NCI-H2196 (cell line): ENCODE measurements at regions not wholly inside any gene's neighbourhood (a gene's known extent, or its start where the extent isn't known, plus 50 kb on each side); places are given as distances from the start of the nearest gene placed in this dataset.
"Not testable (repeated sequence)": the region's sequence is repeated elsewhere in the genome, so short reads cannot be mapped to it uniquely, and the experiment has no call there.

Experiments
- DNase-seq: peaks from one replicate; lab custom pipeline; 2025; ENCODE audit not compliant: unreplicated experiment; lab: John Stamatoyannopoulos, UW

- DNase-seq = no peak
Measured at GRCh38 chr5:30505014-30505886, 688.2 kb upstream of the CDH6 start.

DNA sequence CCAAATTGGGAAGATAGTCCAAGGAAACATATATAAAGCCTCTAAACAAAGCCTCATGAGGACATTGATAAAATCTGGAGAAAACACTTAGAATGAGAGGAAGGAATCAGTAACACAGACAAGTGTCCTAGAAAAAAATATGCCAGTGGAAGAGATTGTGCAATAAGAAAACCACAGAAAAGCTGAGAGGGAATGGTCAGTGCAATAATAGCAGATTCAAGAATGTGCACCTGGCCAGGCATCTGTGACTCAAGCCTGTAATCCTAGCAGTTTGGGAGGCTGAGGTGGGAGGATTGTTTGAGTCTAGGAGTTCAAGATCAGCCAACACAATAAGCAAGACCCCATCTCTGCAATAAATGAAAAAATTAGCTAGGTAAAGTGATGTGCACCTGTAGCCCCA is 691.2 kb upstream of the CDH6 start:
- DNase-seq = no peak

GRCh38 chr5:30501065-30501464 is 692.4 kb upstream of the CDH6 start:
- DNase-seq = no peak

GRCh38 chr5:30500513-30500912 is 693.0 kb upstream of the CDH6 start:
- no peak for DNase-seq

- no peak for DNase-seq
Measured at GRCh38 chr5:30499402-30499801, 694.1 kb upstream of the CDH6 start.

- DNase-seq = no peak
Measured at GRCh38 chr5:30498972-30499371, 694.5 kb upstream of the CDH6 start.

DNA sequence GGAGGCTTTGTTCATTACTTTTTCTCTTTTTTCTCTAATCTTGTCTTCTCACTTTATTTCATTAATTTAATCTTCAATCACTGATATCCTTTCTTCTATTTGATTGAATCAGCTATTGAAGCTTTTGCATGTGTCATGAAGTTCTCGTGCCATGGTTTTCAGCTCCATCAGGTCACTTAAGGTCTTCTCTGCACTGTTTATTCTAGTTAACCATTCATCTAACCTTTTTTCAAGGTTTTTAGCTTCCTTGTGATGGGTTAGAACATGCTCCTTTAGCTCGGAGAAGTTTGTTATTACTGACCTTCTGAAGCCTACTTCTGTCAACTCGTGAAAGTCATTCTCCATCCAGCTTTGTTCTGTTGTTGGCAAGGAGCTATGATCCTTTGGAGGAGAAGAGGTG is 695.0 kb upstream of the CDH6 start:
- DNase-seq = not testable (repeated sequence)

DNA sequence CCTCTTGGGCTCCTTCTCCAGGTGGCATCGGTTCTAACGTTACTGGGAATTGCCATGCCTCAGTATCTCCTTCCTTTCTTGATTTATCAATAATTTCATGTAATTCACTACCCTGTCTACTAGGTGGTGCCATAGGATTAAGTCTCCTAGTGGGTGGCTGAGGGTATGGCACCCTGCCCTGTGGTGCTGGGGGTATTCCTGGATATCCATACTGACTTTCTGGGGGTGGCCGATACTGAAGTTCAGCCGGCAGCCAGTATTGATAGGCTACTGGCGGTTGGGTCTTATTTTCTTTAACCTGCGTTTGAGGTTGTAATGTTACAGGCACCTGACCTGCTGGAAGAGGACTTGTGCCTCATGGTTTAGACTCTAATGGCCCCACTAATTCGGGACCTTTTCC is 699.4 kb upstream of the CDH6 start:
- not testable (repeated sequence) for DNase-seq

DNA sequence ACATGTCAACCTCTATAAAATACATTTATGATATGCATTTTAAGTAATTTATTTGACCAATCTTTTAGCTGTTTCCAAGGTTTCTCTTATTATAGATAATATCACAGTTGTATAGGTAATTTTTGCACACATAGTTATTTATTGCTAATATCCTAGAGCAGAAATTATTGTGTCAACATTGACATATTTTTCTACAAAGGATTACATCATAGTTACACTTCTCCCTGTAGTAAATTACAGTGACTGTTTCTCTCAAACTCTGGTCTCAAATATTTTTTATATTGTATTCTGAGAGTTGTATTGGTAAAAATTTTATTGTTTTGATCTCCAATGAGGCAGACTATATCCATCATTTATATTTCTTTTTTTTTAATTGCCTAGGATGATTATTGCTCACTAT is 714.4 kb upstream of the CDH6 start:
- no peak for DNase-seq

- no peak for DNase-seq
Measured at GRCh38 chr5:30475429-30475828, 718.1 kb upstream of the CDH6 start.

DNA sequence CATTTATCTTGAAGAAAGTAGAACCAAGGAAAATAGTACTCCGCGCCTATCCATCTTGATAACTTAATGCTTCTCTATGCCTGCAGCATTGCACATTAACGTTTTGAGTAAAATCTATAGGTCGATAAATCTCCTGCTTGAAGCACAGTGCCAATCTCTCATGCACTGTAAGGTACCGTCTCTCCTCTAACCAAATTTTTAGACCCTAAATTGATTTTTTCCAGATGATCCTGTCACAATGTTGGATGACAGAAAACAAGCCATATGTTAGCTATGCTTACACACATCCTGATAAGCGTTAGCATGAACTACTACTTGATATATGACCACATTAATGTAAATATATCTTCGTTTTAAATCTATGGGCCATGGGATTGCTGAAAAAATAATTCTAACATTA is 723.8 kb upstream of the CDH6 start:
- no peak for DNase-seq

DNA sequence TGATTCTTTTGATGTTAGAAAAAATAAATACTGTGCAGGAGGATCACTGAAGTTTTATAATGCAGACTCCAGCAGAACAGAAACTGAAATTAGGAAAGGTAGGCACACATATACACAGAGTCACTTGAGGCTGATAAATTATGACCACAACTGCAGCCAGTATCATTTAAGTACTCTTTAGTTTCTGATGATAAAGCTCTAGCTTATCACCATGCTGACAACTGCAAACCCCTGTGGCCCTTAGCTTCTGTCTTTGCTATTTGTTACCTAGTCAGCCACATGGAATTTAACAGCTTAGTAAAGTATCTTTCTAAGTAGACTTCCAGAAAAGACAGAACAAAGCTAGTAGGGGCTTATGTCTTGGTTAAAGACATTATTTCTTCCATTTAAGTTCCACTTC is 734.8 kb upstream of the CDH6 start:
- DNase-seq = no peak

DNA sequence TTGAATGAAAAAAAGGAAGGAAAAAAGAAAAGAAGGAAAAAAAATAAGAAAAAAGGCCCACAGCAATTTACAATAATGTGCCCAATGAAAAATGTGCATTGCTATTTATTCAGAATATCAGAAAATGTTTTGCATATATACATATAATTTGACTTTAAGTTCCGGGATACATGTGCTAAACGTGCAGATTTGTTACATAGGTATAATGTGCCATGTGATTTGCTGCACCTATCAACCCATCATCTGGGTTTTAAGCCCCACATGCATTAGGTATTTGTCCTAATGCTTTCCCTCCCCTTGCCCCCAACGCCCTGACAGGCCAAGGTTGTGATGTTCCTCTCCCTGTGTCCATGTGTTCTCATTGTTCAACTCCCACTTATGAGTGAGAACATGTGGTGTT is 738.0 kb upstream of the CDH6 start:
- not testable (repeated sequence) for DNase-seq

DNA sequence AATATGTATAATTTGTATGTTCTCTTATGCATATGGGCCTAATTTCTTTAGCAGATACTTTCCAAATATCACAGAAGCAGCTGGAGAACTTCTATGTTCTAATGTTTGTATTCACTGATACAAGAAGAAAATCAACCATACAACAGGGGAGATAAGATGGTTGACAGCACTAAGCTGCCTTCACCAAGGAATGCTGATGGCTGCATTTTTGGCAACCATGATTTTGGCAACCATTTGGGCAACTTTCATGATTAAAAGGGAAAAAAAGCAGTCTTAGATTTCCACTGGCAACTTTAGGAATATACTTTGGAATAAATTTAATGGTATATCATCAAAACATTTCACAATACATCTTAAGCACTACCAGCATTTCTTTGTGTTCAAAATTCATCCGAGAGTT is 740.3 kb upstream of the CDH6 start:
- no peak for DNase-seq

DNA sequence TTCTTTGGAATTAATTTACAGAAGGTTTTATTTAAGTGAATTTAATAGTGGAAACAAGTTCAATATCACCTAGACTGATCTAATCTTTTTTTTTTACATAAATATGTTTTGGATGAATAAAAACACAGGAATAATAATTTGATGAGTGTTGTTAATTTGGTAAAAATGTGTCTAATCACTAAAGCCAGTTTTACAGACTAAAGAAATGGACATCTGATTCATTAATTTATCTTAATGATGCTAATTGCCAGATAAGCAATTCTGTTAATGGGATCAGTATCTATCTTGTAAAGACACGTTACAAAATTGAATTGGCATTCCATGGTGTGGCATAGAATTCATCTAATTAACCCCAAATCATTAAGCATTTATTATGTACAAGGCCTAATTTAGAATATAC is 743.3 kb upstream of the CDH6 start:
- DNase-seq = no peak

DNA sequence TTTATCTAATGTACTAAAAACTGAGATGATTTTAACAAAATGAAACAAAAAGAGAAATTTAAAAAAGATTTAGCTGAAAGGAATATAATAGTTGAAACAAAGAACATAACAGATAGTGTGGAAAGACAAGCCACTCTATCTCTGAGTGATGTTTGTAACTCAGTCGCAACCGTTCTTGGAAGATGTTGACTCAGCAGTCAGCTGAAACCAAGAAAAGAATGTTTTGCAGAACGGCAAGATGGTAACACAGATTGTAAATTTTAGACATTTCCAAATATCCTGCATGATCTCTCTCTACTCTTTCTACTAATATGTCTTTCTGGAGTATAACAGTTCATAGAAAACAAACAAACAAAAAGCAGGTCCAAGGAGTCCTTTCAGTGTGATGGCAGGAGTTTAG is 746.1 kb upstream of the CDH6 start:
- DNase-seq = no peak

DNA sequence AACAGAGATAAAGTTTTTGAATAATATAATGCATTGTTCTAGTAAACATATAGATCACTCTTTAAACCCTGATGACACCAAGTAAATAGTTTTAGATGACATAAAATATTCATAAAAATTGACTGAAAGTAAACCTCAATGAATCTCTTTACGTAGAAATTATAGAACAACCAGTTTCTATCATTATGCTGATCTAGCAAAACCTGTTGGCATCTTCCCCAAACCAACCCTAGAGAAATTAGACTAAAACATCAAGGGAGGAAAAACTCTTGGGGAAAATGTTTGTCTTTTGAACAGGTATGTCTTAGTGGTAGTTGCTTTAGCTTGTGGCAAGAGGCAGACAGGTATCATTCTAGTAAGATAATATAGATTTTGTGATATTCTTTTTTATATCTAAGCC is 747.0 kb upstream of the CDH6 start:
- no peak for DNase-seq

DNA sequence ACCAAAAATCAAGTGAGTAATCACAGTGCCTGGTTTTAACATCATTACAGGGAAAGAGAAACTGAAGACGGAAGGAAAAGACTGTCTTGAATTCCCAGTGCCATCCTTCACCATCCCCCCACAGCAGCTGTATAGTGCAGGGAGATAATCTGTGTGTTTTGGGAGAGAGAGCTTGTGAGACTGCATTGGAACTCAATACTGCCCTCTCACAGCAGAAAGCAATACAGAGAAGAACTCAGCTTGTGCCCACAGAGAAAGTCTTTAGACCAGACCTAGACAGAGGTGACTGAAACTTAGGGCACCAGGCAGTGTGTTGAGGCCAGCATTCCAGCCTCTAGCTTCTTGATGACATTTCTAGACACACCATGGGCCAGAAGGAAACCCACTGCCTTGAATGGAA is 754.7 kb upstream of the CDH6 start:
- no peak for DNase-seq

GRCh38 chr5:30436691-30437090 is 756.8 kb upstream of the CDH6 start:
- no peak for DNase-seq

- not testable (repeated sequence) for DNase-seq
Measured at GRCh38 chr5:30428866-30429407, 764.5 kb upstream of the CDH6 start.

- DNase-seq = no peak
Measured at GRCh38 chr5:30414078-30414477, 779.4 kb upstream of the CDH6 start.

DNA sequence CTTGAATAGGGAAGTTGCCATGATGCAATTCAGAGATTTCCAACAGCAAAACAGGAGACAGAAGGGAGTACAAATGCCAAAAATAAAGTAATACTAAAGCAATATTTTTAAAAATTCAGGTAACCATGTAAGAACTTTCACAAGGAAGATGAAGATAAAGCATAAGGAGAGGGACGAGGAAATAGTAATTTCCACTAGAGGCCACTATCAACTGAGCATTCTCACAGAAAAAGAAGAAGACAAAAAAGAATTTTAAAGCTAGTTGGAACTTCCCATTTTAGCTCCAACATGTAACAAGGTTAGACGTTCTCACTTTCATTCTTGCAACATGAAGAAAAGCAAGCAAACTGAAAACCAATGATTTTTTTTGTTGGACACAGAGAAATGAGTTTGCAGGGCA is 779.9 kb upstream of the CDH6 start:
- no peak for DNase-seq

- DNase-seq = no peak
Measured at GRCh38 chr5:30405821-30406220, 787.7 kb upstream of the CDH6 start.
